GM19395 (cell line): ENCODE measurements at regions not wholly inside any gene's neighbourhood (a gene's known extent, or its start where the extent isn't known, plus 50 kb on each side); places are given as distances from the start of the nearest gene placed in this dataset.
"Not testable (repeated sequence)": the region's sequence is repeated elsewhere in the genome, so short reads cannot be mapped to it uniquely, and the experiment has no call there.

Experiments used
- ATAC-seq: cut with Tn5 transposase; IDR thresholded peaks from one replicate; pipeline ENCODE4 v1.9.1; 2021; ENCODE audit warnings: mild to moderate bottlenecking, moderate library complexity; ENCODE audit not compliant: unreplicated experiment

GRCh38 chr12:75944097-75944904 lies 87.3 kb downstream of the PHLDA1 start:
- peak; percentile 98 for ATAC-seq

- ATAC-seq, result peak; percentile 0
Measured at GRCh38 chr12:75943730-75944096, 87.9 kb downstream of the PHLDA1 start.

GRCh38 chr12:75941661-75942060 lies 89.9 kb downstream of the PHLDA1 start:
- ATAC-seq, result not testable (repeated sequence)

GRCh38 chr12:75939016-75939642 lies 92.4 kb downstream of the PHLDA1 start:
- ATAC-seq, result no peak

- ATAC-seq, result no peak
Measured at GRCh38 chr12:75938189-75938588, 93.4 kb downstream of the PHLDA1 start.

- no peak for ATAC-seq
Measured at GRCh38 chr12:75937486-75937885, 94.1 kb downstream of the PHLDA1 start.

- no peak for ATAC-seq
Measured at GRCh38 chr12:75936515-75937440, 94.8 kb downstream of the PHLDA1 start.

- ATAC-seq, result no peak
Measured at GRCh38 chr12:75935539-75936242, 95.9 kb downstream of the PHLDA1 start.

GRCh38 chr12:75933101-75933500 lies 98.5 kb downstream of the PHLDA1 start:
- ATAC-seq, result no peak

- no peak for ATAC-seq
Measured at GRCh38 chr12:75932241-75932640, 99.3 kb downstream of the PHLDA1 start.

GRCh38 chr12:75923964-75924666 lies 107.5 kb downstream of the PHLDA1 start:
- no peak for ATAC-seq

GRCh38 chr12:75922944-75923642 lies 108.5 kb downstream of the PHLDA1 start:
- no peak for ATAC-seq

- ATAC-seq, result no peak
Measured at GRCh38 chr12:75921622-75922289, 109.8 kb downstream of the PHLDA1 start.

- ATAC-seq, result no peak
Measured at GRCh38 chr12:75917715-75918114, 113.9 kb downstream of the PHLDA1 start.

- peak; percentile 82 for ATAC-seq
Measured at GRCh38 chr12:75917083-75917482, 114.5 kb downstream of the PHLDA1 start.

GRCh38 chr12:75913502-75914351 lies 117.8 kb downstream of the PHLDA1 start:
- no peak for ATAC-seq

GRCh38 chr12:75909714-75910656 lies 121.6 kb downstream of the PHLDA1 start:
- ATAC-seq, result no peak
